ENCODE measurements at regions not wholly inside any gene's neighbourhood (a gene's known extent, or its start where the extent isn't known, plus 50 kb on each side); places are given as distances from the start of the nearest gene placed in this dataset.
"Not testable (repeated sequence)": the region's sequence is repeated elsewhere in the genome, so short reads cannot be mapped to it uniquely, and the experiment has no call there.

DNA sequence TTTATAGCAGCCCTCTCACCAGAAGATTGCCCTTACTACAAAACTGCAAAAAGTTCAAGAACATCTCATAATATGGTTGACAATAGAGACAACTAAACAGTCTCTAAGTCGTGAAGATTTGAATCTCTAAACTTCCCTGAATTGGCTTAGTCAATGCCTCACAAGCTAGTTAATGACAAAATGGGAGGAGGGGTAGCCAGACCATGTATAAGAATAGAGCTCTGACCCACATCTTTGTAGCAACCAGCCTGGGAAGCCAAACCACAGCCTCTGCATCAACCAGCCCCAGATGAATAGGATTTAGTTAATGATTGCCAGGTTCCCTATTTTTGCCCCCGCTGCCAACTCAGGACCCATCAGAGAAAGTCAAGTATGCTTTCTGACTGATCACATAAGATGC lies 1265.9 kb upstream of the PCDH10 start:
- intact Hi-C loops (cut with DNase I); ATAC-seq; DNase-seq: not testable (repeated sequence)

DNA sequence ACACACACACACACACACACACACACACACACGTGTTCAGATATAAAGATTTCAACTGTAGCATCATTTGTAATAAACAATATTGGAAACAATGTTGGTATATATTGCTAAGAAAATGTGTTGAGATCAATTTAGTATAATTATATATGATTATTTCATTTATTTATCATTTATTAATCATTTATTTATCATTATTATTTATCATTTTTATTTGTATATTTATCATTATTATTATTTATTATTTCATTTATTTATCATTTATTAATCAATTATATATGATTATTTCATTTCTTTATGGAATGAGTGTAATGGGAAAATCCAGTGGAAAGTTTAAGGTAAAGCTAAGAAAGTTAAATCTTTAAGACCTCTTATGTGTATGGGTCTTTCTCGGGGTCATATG lies 1223.4 kb upstream of the PCDH10 start:
- intact Hi-C loops (cut with DNase I); ATAC-seq; DNase-seq: not testable (repeated sequence)

DNA sequence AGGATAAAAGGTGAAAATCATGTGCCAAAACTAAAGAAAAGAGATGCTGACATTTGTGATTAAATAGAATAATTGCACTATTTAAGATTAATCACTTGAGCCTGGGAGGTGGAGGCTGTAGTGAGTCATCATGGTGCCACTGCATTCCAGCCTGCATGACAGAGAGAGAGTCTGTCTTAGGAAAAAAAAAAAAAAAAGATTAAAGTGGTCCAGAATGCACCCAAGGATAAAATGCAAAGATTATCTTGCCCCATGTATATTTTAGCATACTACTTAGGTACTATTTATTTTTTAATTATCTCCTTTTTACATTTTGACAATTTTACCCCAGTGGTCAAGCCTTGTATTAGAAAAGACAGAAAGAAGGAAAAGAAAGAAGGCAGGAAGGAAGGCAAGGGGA lies 1181.4 kb upstream of the PCDH10 start:
- ATAC-seq; DNase-seq; intact Hi-C loops (cut with DNase I): not testable (repeated sequence)

GRCh38 chr4:131974730-131975129 lies 1174.4 kb upstream of the PCDH10 start:
- DNase-seq (no peak), ATAC-seq (no peak)
- intact Hi-C loops (cut with DNase I): no loop called here

- DNase-seq; ATAC-seq; intact Hi-C loops (cut with DNase I): not testable (repeated sequence)
These were observed 1173.6 kb upstream of the PCDH10 start for GRCh38 chr4:131975276-131976132.

GRCh38 chr4:131976133-131977002 lies 1172.7 kb upstream of the PCDH10 start:
- intact Hi-C loops (cut with DNase I); ATAC-seq; DNase-seq: not testable (repeated sequence)

DNA sequence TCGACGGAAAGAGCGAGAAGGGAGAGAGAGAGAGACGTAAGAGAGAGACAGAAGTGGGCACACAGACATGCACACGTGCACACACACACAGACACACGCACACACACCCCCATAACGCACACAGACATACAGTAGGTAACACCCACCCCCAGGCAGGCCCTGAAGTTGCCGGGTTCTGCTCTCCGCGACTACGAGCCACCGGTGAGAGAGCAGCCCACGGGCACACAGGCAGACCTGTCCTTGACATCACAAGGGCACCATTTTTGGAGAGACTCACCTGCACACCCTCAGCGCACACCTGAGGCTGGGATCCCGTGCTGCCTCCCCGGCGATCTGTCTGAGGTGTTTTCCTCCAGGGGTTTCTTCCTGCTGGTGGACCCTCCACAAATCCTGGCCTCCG lies 1171.0 kb upstream of the PCDH10 start:
- ATAC-seq (no peak), DNase-seq (no peak)
- intact Hi-C loops (cut with DNase I): no loop called here

- intact Hi-C loops (cut with DNase I): no loop called here
These were observed 1159.5 kb upstream of the PCDH10 start for GRCh38 chr4:131989576-131989975.

DNA sequence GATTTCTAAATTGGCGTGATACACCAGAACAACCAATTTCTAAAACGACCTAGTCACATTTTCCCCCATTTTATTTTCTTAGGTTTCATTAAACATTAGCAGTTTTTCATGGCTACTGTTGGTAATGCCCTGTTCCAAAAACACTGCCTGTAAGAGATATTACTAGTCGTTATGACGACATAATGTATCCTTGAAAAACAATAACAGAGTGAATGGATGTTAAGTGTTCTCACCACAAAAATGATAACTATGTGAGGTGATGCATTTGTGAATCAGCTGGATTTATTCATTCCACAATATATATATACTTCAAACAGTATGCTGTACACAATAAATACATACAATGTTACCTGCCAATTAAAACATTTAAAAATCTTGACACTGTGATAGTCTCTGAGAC lies 1147.6 kb upstream of the PCDH10 start:
- DNase-seq (no peak), ATAC-seq (no peak)
- intact Hi-C loops (cut with DNase I): no loop called here

More at GRCh38 chr4:131989576-131989975, 1159.5 kb upstream of the PCDH10 start:
- no peak for ATAC-seq
- no peak for DNase-seq

DNA sequence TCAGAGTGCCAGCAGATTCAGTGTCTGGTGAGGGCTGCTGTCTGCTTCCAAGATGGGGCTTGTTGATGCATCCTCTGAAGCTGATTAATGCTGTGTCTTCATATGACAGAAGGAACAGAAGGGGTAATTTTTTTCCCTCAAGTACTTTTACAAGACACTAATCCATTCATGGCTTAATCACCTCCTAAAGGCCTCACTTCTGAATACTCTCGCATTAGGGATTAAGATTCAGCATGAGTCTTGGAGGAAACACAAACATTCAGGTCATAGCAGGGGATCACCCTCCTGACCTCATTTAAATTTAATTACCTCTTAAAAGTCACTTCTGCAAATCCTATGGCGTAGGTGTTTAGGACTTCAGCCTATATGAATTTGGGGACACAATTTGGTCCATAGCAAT lies 1145.5 kb upstream of the PCDH10 start:
- no peak for DNase-seq
- intact Hi-C loops (cut with DNase I): no loop called here
- no peak for ATAC-seq

DNA sequence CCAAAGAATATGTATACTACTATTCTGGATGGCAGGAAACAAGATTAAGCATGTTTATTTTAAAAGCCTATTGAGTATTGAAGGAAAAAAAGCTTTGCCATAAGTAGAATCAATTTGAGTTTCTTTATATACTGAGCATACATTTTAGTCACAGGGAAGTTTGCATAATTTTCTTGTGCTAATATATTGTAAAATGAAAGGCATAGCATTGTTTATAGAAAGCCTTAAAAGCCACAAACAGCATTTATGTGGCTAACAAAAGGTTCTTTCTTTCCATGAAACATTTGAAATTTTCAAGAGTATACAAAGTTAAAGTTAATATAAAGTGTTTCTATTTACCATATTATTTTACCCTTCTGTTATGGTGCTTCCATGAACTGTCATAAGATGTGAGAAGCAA lies 1133.8 kb upstream of the PCDH10 start:
- DNase-seq: no peak

GRCh38 chr4:132016703-132017350 lies 1132.3 kb upstream of the PCDH10 start:
- DNase-seq (no peak), ATAC-seq (no peak)
- intact Hi-C loops (cut with DNase I): no loop called here

More for the DNA sequence above, 1133.8 kb upstream of the PCDH10 start:
- intact Hi-C loops (cut with DNase I): no loop called here
- ATAC-seq: no peak

GRCh38 chr4:132026166-132026565 lies 1122.9 kb upstream of the PCDH10 start:
- no peak for ATAC-seq
- no peak for DNase-seq
- intact Hi-C loops (cut with DNase I): no loop called here

- intact Hi-C loops (cut with DNase I): no loop called here
- no peak for DNase-seq
- ATAC-seq: no peak
These were observed 1122.3 kb upstream of the PCDH10 start for GRCh38 chr4:132026816-132027215.

GRCh38 chr4:132056496-132056895 lies 1092.6 kb upstream of the PCDH10 start:
- no peak for DNase-seq

DNA sequence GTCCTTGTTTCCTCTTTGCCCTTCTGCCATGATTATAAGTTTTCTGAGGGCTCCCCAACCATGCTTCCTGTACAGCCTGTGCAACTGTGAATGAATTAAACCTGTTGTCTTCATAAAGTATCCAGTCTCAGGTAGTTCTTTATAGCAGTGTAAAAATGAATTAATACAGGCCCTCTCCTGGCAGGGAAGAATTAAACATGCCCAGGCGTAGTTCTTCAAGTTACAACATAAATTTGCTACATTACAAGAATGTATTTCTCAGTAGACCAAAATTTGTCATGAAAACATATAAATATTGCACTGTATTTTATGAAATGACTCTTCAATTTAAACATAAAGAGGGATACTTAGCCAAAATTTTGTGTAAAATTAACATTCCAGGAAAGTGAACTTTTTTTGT lies 1089.9 kb upstream of the PCDH10 start:
- ATAC-seq (no peak), DNase-seq (no peak)
- intact Hi-C loops (cut with DNase I): no loop called here

More at GRCh38 chr4:132056496-132056895, 1092.6 kb upstream of the PCDH10 start:
- ATAC-seq: no peak
- intact Hi-C loops (cut with DNase I): no loop called here

DNA sequence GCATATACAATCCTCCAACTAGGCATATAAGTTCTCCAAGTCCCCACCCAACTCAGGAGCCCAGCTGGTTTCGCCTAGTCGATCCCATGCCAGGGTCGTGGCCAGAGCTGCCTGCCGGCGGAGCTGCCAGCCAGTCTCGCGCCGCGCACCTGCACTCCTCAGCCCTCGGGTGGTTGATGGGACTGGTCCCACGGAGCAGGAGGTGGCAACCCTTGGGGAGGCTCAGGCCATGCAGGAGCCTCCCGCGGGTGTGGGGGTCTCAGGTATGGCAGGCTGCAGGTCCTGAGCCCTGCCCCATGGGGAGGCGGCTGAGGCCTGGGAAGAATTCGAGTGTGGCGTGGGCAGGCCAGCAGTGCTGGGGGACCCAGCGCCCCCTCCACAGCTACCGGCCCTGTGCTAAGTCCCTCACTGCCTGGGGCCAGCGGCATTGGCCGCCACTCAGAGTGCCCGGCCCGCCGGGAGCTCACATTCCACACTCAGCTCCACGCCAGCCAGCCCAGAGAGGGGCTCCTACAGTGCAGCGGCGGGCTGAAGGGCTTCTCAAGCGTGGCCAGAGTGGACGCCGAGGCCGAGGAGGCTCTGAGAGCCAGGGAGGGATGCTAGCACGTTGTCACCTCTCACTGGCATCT lies 1086.4 kb upstream of the PCDH10 start:
- ATAC-seq (peak in 1 of 2 donors; percentile 8), DNase-seq (no peak)
- intact Hi-C loops (cut with DNase I): no loop called here

DNA sequence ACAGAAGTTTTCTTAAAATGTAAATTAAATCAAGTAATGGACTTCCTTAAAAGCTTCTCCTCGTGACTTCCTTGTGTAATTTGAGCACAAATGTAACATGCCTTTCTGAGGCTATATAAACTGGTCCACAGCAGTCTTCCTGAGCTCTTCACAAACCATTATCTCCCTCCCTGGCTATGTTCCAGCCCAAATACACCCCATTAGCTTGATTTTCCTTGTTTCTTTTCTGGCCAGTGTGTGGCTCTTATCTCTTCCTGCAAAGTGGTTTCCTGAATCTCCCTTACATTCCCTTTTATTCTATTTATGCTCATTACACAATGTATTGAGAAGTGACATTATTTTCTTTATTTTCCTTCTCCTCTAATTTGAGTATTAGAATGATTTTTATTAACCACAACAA lies 1085.3 kb upstream of the PCDH10 start:
- DNase-seq: no peak
- ATAC-seq: no peak
- intact Hi-C loops (cut with DNase I): no loop called here

- DNase-seq (no peak), ATAC-seq (no peak)
- intact Hi-C loops (cut with DNase I): no loop called here
These were observed 1083.1 kb upstream of the PCDH10 start for GRCh38 chr4:132065940-132066495.

All from left cardiac atrium (tissue), 4 donors.